K562 (cell line): ENCODE measurements at regions not wholly inside any gene's neighbourhood (a gene's known extent, or its start where the extent isn't known, plus 50 kb on each side); places are given as distances from the start of the nearest gene placed in this dataset.

Experiments
- ATAC-seq: fragments of 200-7000 bp; cut with Tn5 transposase; 3 replicates; pipeline ENCODE4 v1.9.1; 2020; ENCODE audit warnings: moderate library complexity
- BruUV-seq: library from RNA; stranded (reverse); fragments of 400-500 nt; replicated peaks from 2 replicates; lab custom pipeline; 2021; lab: Mats Ljungman, UMichigan
- CTCF ChIA-PET: fragments of 300-600 bp; formaldehyde crosslinking; extraction: SDS; loops from one replicate; lab custom pipeline; 2021; ENCODE audit warnings: low intra/inter-chr PET ratio; lab: Yijun Ruan, JAX
- POLR2A ChIA-PET: fragments of 300-600, 350-650 bp; sonication (Branson Sonifier 250); formaldehyde crosslinking; extraction: SDS; loops from one replicate; lab custom pipeline; 2021; ENCODE audit warnings: antibody characterized with exemption, inconsistent platforms; lab: Yijun Ruan, JAX
- DNase-seq, 4 experiments: peaks; one replicate each; pipeline versions ENCODE4 v3.0.0 to v3.0.0-alpha.2; 2011 to 2018; ENCODE audit warnings: low spot score in 3 of 4, mixed read lengths in 3 of 4; ENCODE audit errors: extremely low read depth in 1 of 4
- FAIRE-seq: peaks from 2 replicates; lab custom pipeline; 2011; peaks lifted over from hg19 to GRCh38; lab: Jason Lieb, UNC
- H2AFZ ChIP-seq: 2 replicates; pipeline ENCODE4 v1.6.0; 2011; ENCODE audit warnings: low read depth, low read length, control low read depth, inconsistent platforms
- H3K27ac ChIP-seq: fragments of 200-600 bp; 3 replicates; pipeline ENCODE4 v1.8.0; 2011; ENCODE audit warnings: low read depth, mild to moderate bottlenecking, control low read depth, inconsistent platforms, low read length, moderate library complexity, mixed read lengths; ENCODE audit errors: extremely low read depth
- H3K27me3 ChIP-seq, 2 experiments: fragments of 300-600 bp in 1 of 2; 2 replicates in 1 of 2; 3 replicates in 1 of 2; pipeline versions ENCODE4 v1.6.0 to v1.8.0; 2011; ENCODE audit warnings: inconsistent platforms in 2 of 2, low read length in 2 of 2, mild to moderate bottlenecking in 1 of 2, mixed read lengths in 1 of 2, moderate library complexity in 1 of 2; ENCODE audit not compliant: control insufficient read depth in 2 of 2, insufficient read depth in 2 of 2
- H3K36me3 ChIP-seq: fragments of 300-600 bp; 3 replicates; pipeline ENCODE4 v1.8.0; 2011; ENCODE audit warnings: mild to moderate bottlenecking, low read length, inconsistent platforms; ENCODE audit not compliant: control insufficient read depth, insufficient read depth
- H3K4me1 ChIP-seq, 2 experiments: fragments of 200-600 bp in 1 of 2; replicated peaks in 1 of 2; 2 replicates in 1 of 2; 3 replicates in 1 of 2; pipeline versions ENCODE4 v1.5.1 to v1.8.0; 2011; ENCODE audit warnings: inconsistent platforms in 2 of 2, low read length in 2 of 2, mild to moderate bottlenecking in 1 of 2, mixed read lengths in 1 of 2, moderate library complexity in 1 of 2; ENCODE audit not compliant: control insufficient read depth in 2 of 2, insufficient read depth in 2 of 2
- H3K4me2 ChIP-seq: 2 replicates; pipeline ENCODE4 v1.6.1; 2011; ENCODE audit warnings: low read length, control low read depth, inconsistent platforms, mixed read lengths; ENCODE audit not compliant: insufficient read depth
- H3K4me3 ChIP-seq: fragments of 200-600 bp; sonication (generic), shearing (Covaris generic); 2 replicates; pipeline ENCODE4 v1.5.1; 2016; ENCODE audit warnings: control low read depth, inconsistent platforms
- H3K79me2 ChIP-seq: fragments of 200-600 bp; 3 replicates; pipeline ENCODE4 v1.8.0; 2011; ENCODE audit warnings: low read length, inconsistent platforms; ENCODE audit not compliant: control insufficient read depth, insufficient read depth
- H3K9ac ChIP-seq, 2 experiments: 2 replicates each; pipeline versions ENCODE4 v1.6.0 to v1.6.1; 2011; ENCODE audit warnings: low read depth in 2 of 2, low read length in 2 of 2, control low read depth in 1 of 2, inconsistent platforms in 1 of 2, mild to moderate bottlenecking in 1 of 2, mixed read lengths in 1 of 2; ENCODE audit not compliant: insufficient read depth in 1 of 2
- H3K9me1 ChIP-seq: one replicate; pipeline ENCODE4 v1.6.0; 2011; ENCODE audit warnings: inconsistent platforms, mild to moderate bottlenecking, low read length, moderate library complexity; ENCODE audit not compliant: control insufficient read depth, insufficient read depth
- H3K9me3 ChIP-seq: replicated peaks from 2 replicates; pipeline ENCODE4 v1.5.1; 2011; ENCODE audit warnings: low read depth, low read length, inconsistent platforms; ENCODE audit not compliant: control insufficient read depth, insufficient read depth
- H4K20me1 ChIP-seq: replicated peaks from 2 replicates; pipeline ENCODE4 v1.6.1; 2011; ENCODE audit warnings: low read length, inconsistent platforms, mixed read lengths; ENCODE audit not compliant: control insufficient read depth, insufficient read depth
- DPF2 ChIP-seq: fragments of 450-650 bp; IDR thresholded peaks from 2 replicates; pipeline ENCODE4 v1.6.1; 2016
- EZH2 ChIP-seq: IDR thresholded peaks from 2 replicates; pipeline ENCODE4 v1.6.1; 2012; ENCODE audit warnings: low read depth, mild to moderate bottlenecking, inconsistent platforms, low read length, borderline replicate concordance
- GMEB1 ChIP-seq: fragments of 250-450 bp; sonication (Bioruptor Pico); IDR thresholded peaks from 2 replicates; pipeline ENCODE4 v1.4.0; 2020; ENCODE audit warnings: mild to moderate bottlenecking
- KDM5B ChIP-seq: fragments of 200-600 bp; sonication (generic); IDR thresholded peaks from 2 replicates; pipeline ENCODE4 v1.6.1; 2012; ENCODE audit warnings: low read depth, mild to moderate bottlenecking, moderate library complexity, low read length, control low read depth, inconsistent platforms; ENCODE audit not compliant: insufficient replicate concordance
- MLLT1 ChIP-seq, 2 experiments: fragments of 450-650 bp; IDR thresholded peaks; 2 replicates each; pipeline ENCODE4 v1.6.1; 2016
- PML ChIP-seq: IDR thresholded peaks from 2 replicates; pipeline ENCODE4 v1.6.1; 2012; ENCODE audit warnings: low read length, inconsistent platforms
- RBBP5 ChIP-seq: fragments of 200-600 bp; sonication (generic); IDR thresholded peaks from 2 replicates; pipeline ENCODE4 v1.6.1; 2012; ENCODE audit warnings: borderline replicate concordance, mild to moderate bottlenecking, low read length, control low read depth, inconsistent platforms; ENCODE audit not compliant: insufficient read depth, poor library complexity, severe bottlenecking
- SMAD1 ChIP-seq: fragments of 150-350 bp; IDR thresholded peaks from 2 replicates; pipeline ENCODE4 v1.6.1; 2014; ENCODE audit warnings: low read length, low read depth; ENCODE audit not compliant: partially characterized antibody
- SNAPC5 ChIP-seq: fragments of 250-450 bp; sonication (Bioruptor Pico); IDR thresholded peaks from 2 replicates; pipeline ENCODE4 v1.8.0; 2021; ENCODE audit warnings: moderate library complexity, mild to moderate bottlenecking, inconsistent platforms
- USF1 ChIP-seq: sonication (generic); formaldehyde crosslinking; IDR thresholded peaks from 2 replicates; pipeline ENCODE4 v1.9.0; 2022; ENCODE audit warnings: mild to moderate bottlenecking, missing genetic modification reagents
- XRCC4 ChIP-seq: IDR thresholded peaks from one replicate; pipeline ENCODE4 v1.6.1; 2011; ENCODE audit not compliant: insufficient read depth, insufficient read length; ENCODE audit errors: extremely low read depth
- ZNF398 ChIP-seq: fragments of 250-450 bp; sonication (Bioruptor Pico); IDR thresholded peaks from 2 replicates; pipeline ENCODE4 v1.8.0; 2021; ENCODE audit warnings: moderate library complexity, mild to moderate bottlenecking, inconsistent platforms
- in situ Hi-C: fragments of 300-500 bp; cut with MboI; formaldehyde crosslinking; loops from 4 replicates; pipeline ENCODE4 v1.15.0; 2018; ENCODE audit warnings: inconsistent platforms, mixed read lengths
- intact Hi-C: fragments of 100-400 bp; cut with micrococcal nuclease; formaldehyde crosslinking; loops from 2 replicates; pipeline ENCODE4 v1.14.2; 2022

GRCh38 chr5:57906671-57907070 is 424.1 kb upstream of the ACTBL2 start (continued):
- TF ChIP-seq USF1 (CRISPR knock-in tag) = no peak
- TF ChIP-seq SNAPC5 (CRISPR knock-in tag) = no peak

GRCh38 chr5:57903458-57903857 is 420.8 kb upstream of the ACTBL2 start:
- no peak overlapping the region for H3K27ac ChIP-seq
- H3K4me3 ChIP-seq = no peak overlapping the region
- no peak for ATAC-seq
- no peaks in the 10 kb centered on the region for H3K27me3 ChIP-seq
- no peaks in the 10 kb centered on the region for H3K36me3 ChIP-seq
- H3K9me3 ChIP-seq = 0 out of 2 replicates have a peak, but pooled peaks cover 2% of the 10 kb centered on the region
- no peaks in the 10 kb centered on the region for H4K20me1 ChIP-seq
- intact Hi-C loops (no loop called here), in situ Hi-C loops (no loop called here)
- ChIA-PET POLR2A (no interaction called here), CTCF (no interaction called here)
- H2AFZ ChIP-seq = no peak overlapping the region
- FAIRE-seq = no peak
- H3K9ac ChIP-seq = no peak overlapping the region
- H3K4me2 ChIP-seq = no peak overlapping the region
- no peak for DNase-seq
- BruUV-seq = no TSS peak
- H3K79me2 ChIP-seq = no peaks in the 10 kb centered on the region
- H3K4me1 ChIP-seq = no peaks in the 10 kb centered on the region
- no peaks in the 10 kb centered on the region for H3K9me1 ChIP-seq
- TF ChIP-seq DPF2 (no peak), KDM5B (no peak), RBBP5 (no peak), ZNF398 (CRISPR knock-in tag) (no peak), PML (no peak), XRCC4 (no peak), EZH2 (no peak), GMEB1 (CRISPR knock-in tag) (no peak), SMAD1 (no peak), MLLT1 (IDR thresholded peaks at IDR 0.05) (no peak)
